H9 (cell line): ENCODE measurements at regions not wholly inside any gene's neighbourhood (a gene's known extent, or its start where the extent isn't known, plus 50 kb on each side); places are given as distances from the start of the nearest gene placed in this dataset.

ENCODE experiments used
- DNase-seq: peaks from one replicate; pipeline ENCODE4 v3.0.0-alpha.2; 2017
- H2AFZ ChIP-seq: one replicate; pipeline ENCODE4 v1.6.1; 2013; ENCODE audit warnings: mild to moderate bottlenecking, low read length, control low read depth, moderate library complexity
- H2AK5ac ChIP-seq: 2 replicates; pipeline ENCODE4 v1.6.1; 2013; ENCODE audit warnings: low read length, control low read depth, mixed read lengths; ENCODE audit not compliant: insufficient read length
- H2BK120ac ChIP-seq: one replicate; pipeline ENCODE4 v1.6.1; 2013; ENCODE audit warnings: low read depth, mild to moderate bottlenecking, low read length, control low read depth, inconsistent platforms; ENCODE audit not compliant: poor library complexity, severe bottlenecking
- H2BK12ac ChIP-seq: 2 replicates; pipeline ENCODE4 v1.6.1; 2013; ENCODE audit warnings: low read length, control low read depth, mixed read lengths, low read depth; ENCODE audit not compliant: insufficient read length
- H2BK15ac ChIP-seq: 2 replicates; pipeline ENCODE4 v1.6.1; 2013; ENCODE audit warnings: low read depth, low read length, control low read depth
- H2BK20ac ChIP-seq: one replicate; pipeline ENCODE4 v1.6.1; 2013; ENCODE audit warnings: low read depth, mild to moderate bottlenecking, low read length, control low read depth, inconsistent platforms; ENCODE audit not compliant: poor library complexity, severe bottlenecking
- H2BK5ac ChIP-seq: 2 replicates; pipeline ENCODE4 v1.6.1; 2013; ENCODE audit warnings: low read length, control low read depth, mixed read lengths; ENCODE audit not compliant: insufficient read length
- H3K14ac ChIP-seq: 2 replicates; pipeline ENCODE4 v1.6.1; 2013; ENCODE audit warnings: low read length, control low read depth; ENCODE audit not compliant: insufficient read depth
- H3K18ac ChIP-seq: 2 replicates; pipeline ENCODE4 v1.6.1; 2013; ENCODE audit warnings: low read depth, mild to moderate bottlenecking, mixed read lengths, low read length, control low read depth; ENCODE audit not compliant: insufficient read length
- H3K23ac ChIP-seq: 2 replicates; pipeline ENCODE4 v1.6.1; 2013; ENCODE audit warnings: low read length, control low read depth, mixed read lengths, low read depth; ENCODE audit not compliant: insufficient read length
- H3K23me2 ChIP-seq: 2 replicates; pipeline ENCODE4 v1.6.1; 2013; ENCODE audit warnings: low read depth, mild to moderate bottlenecking, mixed read lengths, low read length, control low read depth; ENCODE audit not compliant: insufficient read length, poor library complexity, severe bottlenecking
- H3K27ac ChIP-seq: 2 replicates; pipeline ENCODE4 v1.5.1; 2013; ENCODE audit warnings: low read length, control low read depth, mixed read lengths, low read depth; ENCODE audit not compliant: insufficient read length
- H3K27me3 ChIP-seq: 2 replicates; pipeline ENCODE4 v1.6.1; 2013; ENCODE audit warnings: low read length, control low read depth, inconsistent platforms; ENCODE audit not compliant: insufficient read depth
- H3K4ac ChIP-seq: 2 replicates; pipeline ENCODE4 v1.6.1; 2013; ENCODE audit warnings: low read depth, mild to moderate bottlenecking, control low read depth, inconsistent platforms, low read length, moderate library complexity
- H3K4me1 ChIP-seq: 2 replicates; pipeline ENCODE4 v1.6.1; 2013; ENCODE audit warnings: low read length, control low read depth, inconsistent platforms; ENCODE audit not compliant: insufficient read depth
- H3K4me2 ChIP-seq: 2 replicates; pipeline ENCODE4 v1.6.1; 2013; ENCODE audit warnings: low read length, control low read depth, mixed read lengths; ENCODE audit not compliant: insufficient read length, insufficient read depth
- H3K56ac ChIP-seq: 2 replicates; pipeline ENCODE4 v1.6.1; 2013; ENCODE audit warnings: low read depth, mild to moderate bottlenecking, mixed read lengths, low read length, control low read depth; ENCODE audit not compliant: insufficient read length
- H3K79me1 ChIP-seq: 2 replicates; pipeline ENCODE4 v1.6.1; 2013; ENCODE audit warnings: low read depth, mild to moderate bottlenecking, moderate library complexity, low read length, control low read depth, inconsistent platforms; ENCODE audit not compliant: insufficient read depth, poor library complexity, severe bottlenecking
- H3K79me2 ChIP-seq: 2 replicates; pipeline ENCODE4 v1.6.1; 2013; ENCODE audit warnings: low read length, control low read depth, inconsistent platforms; ENCODE audit not compliant: insufficient read depth
- H3K9ac ChIP-seq: 2 replicates; pipeline ENCODE4 v1.6.1; 2013; ENCODE audit warnings: low read length, control low read depth, mixed read lengths; ENCODE audit not compliant: insufficient read length; ENCODE audit errors: extremely low read depth
- H3K9me3 ChIP-seq: one replicate; pipeline ENCODE4 v1.6.1; 2013; ENCODE audit warnings: low read depth, low read length, inconsistent platforms; ENCODE audit not compliant: control insufficient read depth
- H3T11ph ChIP-seq: one replicate; pipeline ENCODE4 v1.6.1; 2013; ENCODE audit warnings: mild to moderate bottlenecking, low read length, control low read depth, inconsistent platforms
- H4K20me1 ChIP-seq: one replicate; pipeline ENCODE4 v1.6.1; 2013; ENCODE audit not compliant: control insufficient read depth, insufficient read length, insufficient read depth
- H4K5ac ChIP-seq: 2 replicates; pipeline ENCODE4 v1.6.1; 2013; ENCODE audit warnings: low read depth, mild to moderate bottlenecking, mixed read lengths, low read length, control low read depth; ENCODE audit not compliant: insufficient read length
- H4K8ac ChIP-seq: replicated peaks from 2 replicates; pipeline ENCODE4 v1.6.1; 2013; ENCODE audit warnings: low read length, control low read depth, mixed read lengths, low read depth; ENCODE audit not compliant: insufficient read length
- H4K91ac ChIP-seq: 2 replicates; pipeline ENCODE4 v1.6.1; 2013; ENCODE audit warnings: low read depth, mild to moderate bottlenecking, moderate library complexity, mixed read lengths, low read length, control low read depth; ENCODE audit not compliant: insufficient read length
- H3K27ac Mint-ChIP-seq, 3 experiments: 2 replicates in 2 of 3; 3 replicates in 1 of 3; pipeline ENCODE4 v1.8.0; 2020 to 2021; ENCODE audit warnings: mixed read lengths in 3 of 3, mild to moderate bottlenecking in 1 of 3, moderate library complexity in 1 of 3
- H3K27me3 Mint-ChIP-seq: 2 replicates; pipeline ENCODE4 v1.8.0; 2021; ENCODE audit warnings: low read depth, mild to moderate bottlenecking, moderate library complexity, mixed read lengths
- H3K36me3 Mint-ChIP-seq, 3 experiments: 2 replicates in 2 of 3; 3 replicates in 1 of 3; pipeline ENCODE4 v1.8.0; 2020 to 2021; ENCODE audit warnings: low read depth in 3 of 3, mixed read lengths in 3 of 3; ENCODE audit not compliant: insufficient read depth in 1 of 3
- H3K4me1 Mint-ChIP-seq, 2 experiments: 2 replicates each; pipeline ENCODE4 v1.8.0; 2020; ENCODE audit warnings: mixed read lengths in 2 of 2
- H3K4me3 Mint-ChIP-seq, 2 experiments: 2 replicates in 1 of 2; 3 replicates in 1 of 2; pipeline ENCODE4 v1.8.0; 2020 to 2021; ENCODE audit warnings: mild to moderate bottlenecking in 2 of 2, mixed read lengths in 2 of 2, moderate library complexity in 1 of 2
- H3K9me3 Mint-ChIP-seq, 2 experiments: 2 replicates in 1 of 2; 3 replicates in 1 of 2; pipeline ENCODE4 v1.8.0; 2020; ENCODE audit warnings: mild to moderate bottlenecking in 2 of 2, mixed read lengths in 2 of 2, moderate library complexity in 1 of 2
- CTCF ChIP-seq: fragments of 200-600 bp; sonication (generic); conservative IDR thresholded peaks from 3 replicates; pipeline ENCODE4 v1.8.0; 2021; ENCODE audit warnings: antibody characterized with exemption, mild to moderate bottlenecking
- WGBS: extraction: QIAGEN DNeasy Blood & Tissue Kit; methylation state at CpG from one replicate; pipeline ENCODE4 v1.1.7; 2013; ENCODE audit warnings: missing lambda C conversion rate, low lambda C conversion rate, mixed read lengths; ENCODE audit not compliant: insufficient read length; ENCODE audit errors: extremely low coverage; 5-methylcytosine and 5-hydroxymethylcytosine counted together

GRCh38 chr9:129469188-129469987 is 151.5 kb downstream of the C9orf50 start:
- Histone ChIP-seq H3K9ac (no peak overlapping the region), H3K4me2 (no peak overlapping the region), H3K14ac (peak overlapping the region; percentile 41), H4K91ac (no peak overlapping the region), H3K23me2 (no peaks in the 10 kb centered on the region), H2AFZ (no peak overlapping the region), H3K23ac (no peak overlapping the region), H3K18ac (peak overlapping the region; percentile 45), H3K9me3 (no peaks in the 10 kb centered on the region), H4K20me1 (no peaks in the 10 kb centered on the region), H2BK12ac (peak overlapping the region; percentile 79), H3T11ph (no peak overlapping the region), H2BK20ac (no peak overlapping the region), H2AK5ac (no peak overlapping the region), H3K79me1 (no peaks in the 10 kb centered on the region), H3K27me3 (no peaks in the 10 kb centered on the region; the same call in 1 of the 2 replicates), H4K5ac (no peak overlapping the region), H3K4ac (no peak overlapping the region), H2BK5ac (no peak overlapping the region), H2BK15ac (no peak overlapping the region), H3K79me2 (no peaks in the 10 kb centered on the region), H3K27ac (no peak overlapping the region), H3K56ac (no peak overlapping the region), H4K8ac (no peak overlapping the region), H2BK120ac (no peak overlapping the region), H3K4me1 (no peaks in the 10 kb centered on the region)
- no peak for TF ChIP-seq CTCF
- Mint-ChIP-seq H3K4me1 (peaks cover 50 to 65% of the 10 kb centered on the region in 2 experiments), H3K9me3 (peaks cover 0 to 10% of the 10 kb centered on the region in 2 experiments; a peak in 2 of 5 replicates), H3K27ac (peak overlapping the region in 1 of 3 experiments; percentile 22; a peak in 1 of 7 replicates), H3K4me3 (no peak overlapping the region), H3K36me3 (peaks cover 0 to 3% (median 0%) of the 10 kb centered on the region in 3 experiments; a peak in 1 of 7 replicates), H3K27me3 (peaks cover 28% of the 10 kb centered on the region)
- WGBS, result no CpG with 5 or more reads among the region's 20 CpGs
- DNase-seq, result peak; percentile 69
